ENCODE measurements at regions not wholly inside any gene's neighbourhood (a gene's known extent, or its start where the extent isn't known, plus 50 kb on each side); places are given as distances from the start of the nearest gene placed in this dataset.

- TF ChIP-seq CEBPB (IDR thresholded peaks at IDR 0.05) (no peak), FOXM1 (IDR thresholded peaks at IDR 0.05; ENCODE audit: borderline replicate concordance, low read depth) (no peak), REST (IDR thresholded peaks at IDR 0.05; ENCODE audit: low read depth) (no peak), MAX (IDR thresholded peaks at IDR 0.05) (no peak), TEAD4 (IDR thresholded peaks at IDR 0.05) (no peak)
Observed at GRCh38 chr1:81569761-81570160, 231.0 kb upstream of the ADGRL2 start.
